Progenitor cell of endocrine pancreas (in vitro differentiated cells): ENCODE measurements at regions not wholly inside any gene's neighbourhood (a gene's known extent, or its start where the extent isn't known, plus 50 kb on each side); places are given as distances from the start of the nearest gene placed in this dataset.
"Not testable (repeated sequence)": the region's sequence is repeated elsewhere in the genome, so short reads cannot be mapped to it uniquely, and the experiment has no call there.

Experiments
- DNase-seq: peaks from one replicate; pipeline ENCODE4 v3.0.0; 2021; ENCODE audit warnings: low spot score; ENCODE audit not compliant: unreplicated experiment
- H3K27ac Mint-ChIP-seq: 2 replicates; pipeline ENCODE4 v1.8.0; 2021; ENCODE audit warnings: mild to moderate bottlenecking, moderate library complexity, mixed read lengths
- H3K27me3 Mint-ChIP-seq: 2 replicates; pipeline ENCODE4 v1.8.0; 2021; ENCODE audit warnings: mixed read lengths
- H3K36me3 Mint-ChIP-seq: 2 replicates; pipeline ENCODE4 v1.8.0; 2022; ENCODE audit warnings: mixed read lengths; ENCODE audit not compliant: insufficient read depth
- H3K4me1 Mint-ChIP-seq: 2 replicates; pipeline ENCODE4 v1.8.0; 2021; ENCODE audit warnings: low read depth, mixed read lengths
- H3K4me3 Mint-ChIP-seq: 2 replicates; pipeline ENCODE4 v1.8.0; 2021; ENCODE audit warnings: low read depth, mild to moderate bottlenecking, moderate library complexity, mixed read lengths
- H3K9me3 Mint-ChIP-seq: 2 replicates; pipeline ENCODE4 v1.8.0; 2021; ENCODE audit warnings: low read depth, mixed read lengths
- CTCF ChIP-seq: fragments of 200-600 bp; sonication (generic); IDR thresholded peaks from one replicate; pipeline ENCODE4 v1.5.0; 2021; ENCODE audit warnings: antibody characterized with exemption, mild to moderate bottlenecking; ENCODE audit not compliant: unreplicated experiment

- peaks cover 3% of the 10 kb centered on the region for H3K27me3 Mint-ChIP-seq
- H3K9me3 Mint-ChIP-seq: no peaks in the 10 kb centered on the region
- no peaks in the 10 kb centered on the region for H3K36me3 Mint-ChIP-seq
- no peak overlapping the region for H3K4me3 Mint-ChIP-seq
- H3K4me1 Mint-ChIP-seq: peaks cover 4% of the 10 kb centered on the region
- TF ChIP-seq CTCF: no peak
- H3K27ac Mint-ChIP-seq: no peak overlapping the region
- DNase-seq: no peak
Observed at GRCh38 chr1:166590161-166590560, 249.1 kb upstream of the POGK start.

DNA sequence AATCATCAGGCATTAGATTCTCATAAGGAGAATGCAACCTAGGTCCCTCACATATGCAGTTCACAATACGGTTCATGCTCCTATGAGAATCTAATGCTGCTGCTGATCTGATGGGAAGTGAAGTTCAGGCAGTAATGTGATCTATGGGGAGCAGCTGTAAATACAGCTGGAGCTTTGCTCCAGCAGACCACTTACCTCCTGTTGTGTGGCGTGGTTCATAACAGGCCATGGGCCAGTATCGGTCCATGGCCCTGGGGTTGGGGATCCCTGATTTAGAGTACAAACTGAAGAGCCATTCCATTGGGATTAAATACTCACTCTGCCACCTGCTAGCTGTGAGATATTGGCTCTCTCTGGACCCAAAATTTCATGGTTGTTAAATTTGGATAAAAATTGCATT lies 244.6 kb upstream of the POGK start:
- no peak for DNase-seq
- Mint-ChIP-seq H3K27ac (no peak overlapping the region), H3K4me3 (no peak overlapping the region), H3K4me1 (peaks cover 4% of the 10 kb centered on the region), H3K9me3 (peaks cover 5% of the 10 kb centered on the region), H3K27me3 (peaks cover 3% of the 10 kb centered on the region), H3K36me3 (no peaks in the 10 kb centered on the region)
- TF ChIP-seq CTCF: no peak

DNA sequence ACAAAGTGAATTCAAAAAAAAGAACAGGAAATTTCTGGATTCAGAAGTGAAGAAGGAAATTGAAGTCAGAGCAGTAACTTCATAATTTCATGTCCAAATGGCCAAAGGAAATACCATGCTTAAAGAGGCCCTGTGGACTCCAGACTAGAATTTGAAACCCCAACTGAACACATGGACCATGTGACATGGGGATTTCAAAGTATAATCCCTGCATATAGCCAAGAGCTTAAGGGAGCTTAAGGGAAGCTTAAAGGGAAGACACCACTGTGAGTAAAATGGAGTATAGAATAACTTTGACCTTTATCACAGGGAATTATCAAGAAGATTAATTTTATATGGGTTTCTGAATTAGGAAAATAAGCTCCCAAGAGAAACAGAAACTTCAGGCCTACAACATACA lies 241.8 kb upstream of the POGK start:
- no peak for TF ChIP-seq CTCF
- Mint-ChIP-seq H3K4me3 (no peak overlapping the region), H3K27me3 (peaks cover 3% of the 10 kb centered on the region), H3K36me3 (no peaks in the 10 kb centered on the region), H3K4me1 (peaks cover 10% of the 10 kb centered on the region), H3K9me3 (peaks cover 5% of the 10 kb centered on the region), H3K27ac (no peak overlapping the region)
- no peak for DNase-seq

DNA sequence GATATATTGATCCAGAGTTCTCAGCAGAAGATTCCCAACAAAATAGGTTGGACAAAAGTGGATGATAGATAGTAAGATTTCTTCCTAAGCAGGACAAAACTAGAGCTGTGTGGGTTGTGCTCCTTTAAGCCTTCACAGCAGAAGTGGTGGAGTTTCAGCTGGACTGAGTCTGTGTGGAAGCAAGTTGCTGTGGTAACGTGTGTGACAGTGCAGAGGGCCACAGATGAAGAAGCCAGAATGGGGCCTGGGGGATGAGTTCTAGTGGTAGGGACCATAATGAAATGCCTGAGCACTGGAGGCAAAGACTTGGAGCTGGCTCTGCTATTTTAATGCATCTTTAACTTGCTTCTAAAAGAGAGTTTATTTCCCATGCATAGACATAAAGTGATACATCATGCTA lies 238.7 kb upstream of the POGK start:
- H3K9me3 Mint-ChIP-seq: peaks cover 5% of the 10 kb centered on the region
- H3K36me3 Mint-ChIP-seq: no peaks in the 10 kb centered on the region
- H3K4me1 Mint-ChIP-seq: peaks cover 16% of the 10 kb centered on the region
- no peak overlapping the region for H3K4me3 Mint-ChIP-seq
- no peak for TF ChIP-seq CTCF
- H3K27me3 Mint-ChIP-seq: no peaks in the 10 kb centered on the region
- no peak overlapping the region for H3K27ac Mint-ChIP-seq
- no peak for DNase-seq

GRCh38 chr1:166601650-166602278 lies 237.5 kb upstream of the POGK start:
- Mint-ChIP-seq H3K27me3 (no peaks in the 10 kb centered on the region), H3K9me3 (peaks cover 5% of the 10 kb centered on the region)
- no peak for DNase-seq

DNA sequence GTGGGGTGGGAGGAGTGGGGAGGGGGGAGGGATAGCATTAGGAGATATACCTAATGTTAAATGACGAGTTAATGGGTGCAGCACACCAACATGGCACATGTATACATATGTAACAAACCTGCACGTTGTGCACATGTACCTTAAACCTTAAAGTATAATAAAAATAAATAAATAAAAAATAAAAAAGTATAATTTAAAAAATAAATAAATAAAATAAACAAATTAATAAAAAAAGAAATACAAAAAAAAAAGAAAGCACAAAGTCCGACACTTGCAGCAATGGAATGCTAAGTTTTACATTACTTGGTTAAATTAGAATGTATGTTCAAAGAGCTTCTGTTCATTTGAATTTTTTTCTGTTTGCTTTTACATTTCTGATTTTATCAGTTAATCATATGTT lies 236.5 kb upstream of the POGK start:
- peaks cover 18% of the 10 kb centered on the region for H3K4me1 Mint-ChIP-seq
- H3K4me3 Mint-ChIP-seq, H3K36me3 Mint-ChIP-seq, H3K27me3 Mint-ChIP-seq, H3K27ac Mint-ChIP-seq, DNase-seq, H3K9me3 Mint-ChIP-seq: not testable (repeated sequence)

More at GRCh38 chr1:166601650-166602278, 237.5 kb upstream of the POGK start:
- H3K4me3 Mint-ChIP-seq: no peak overlapping the region
- peaks cover 18% of the 10 kb centered on the region for H3K4me1 Mint-ChIP-seq
- H3K36me3 Mint-ChIP-seq: no peaks in the 10 kb centered on the region
- H3K27ac Mint-ChIP-seq: no peak overlapping the region
- TF ChIP-seq CTCF: no peak
